ENCODE measurements at regions not wholly inside any gene's neighbourhood (a gene's known extent, or its start where the extent isn't known, plus 50 kb on each side); places are given as distances from the start of the nearest gene placed in this dataset.

- TF ChIP-seq CTCF (IDR thresholded peaks at IDR 0.05): no peak
- peaks cover 10% of the 10 kb centered on the region for H3K4me1 ChIP-seq
- no peak overlapping the region for H3K4me2 ChIP-seq (ENCODE audit: low read length)
- H3K4me3 ChIP-seq (ENCODE audit: low read depth, low read length): no peak overlapping the region
- no peaks in the 10 kb centered on the region for H3K9me3 ChIP-seq (ENCODE audit: control insufficient read depth, low read length)
- no peaks in the 10 kb centered on the region for H3K36me3 ChIP-seq (ENCODE audit: control insufficient read depth, insufficient read depth, low read length)
- no peak overlapping the region for H3K27ac ChIP-seq
- no peaks in the 10 kb centered on the region for H3K79me2 ChIP-seq
- H2AFZ ChIP-seq: no peak overlapping the region
- H3K27me3 ChIP-seq (ENCODE audit: control insufficient read depth, insufficient read depth, low read length): no peaks in the 10 kb centered on the region
- H3K9ac ChIP-seq: no peak overlapping the region
Observed at GRCh38 chr5:112687306-112687705, 50.4 kb upstream of the APC start.

Data from parathyroid adenoma (tissue), 2 donors.